IMR-90 (cell line): ENCODE measurements at regions not wholly inside any gene's neighbourhood (a gene's known extent, or its start where the extent isn't known, plus 50 kb on each side); places are given as distances from the start of the nearest gene placed in this dataset.

Experiments
- CTCF ChIP-seq: conservative IDR thresholded peaks from 2 replicates; pipeline ENCODE4 v1.5.1; 2012; ENCODE audit warnings: mild to moderate bottlenecking, low read depth, low read length, improper control_type of control experiment
- USF2 ChIP-seq: fragments of 150-350 bp; IDR thresholded peaks from 2 replicates; pipeline ENCODE4 v1.6.1; 2017; ENCODE audit warnings: mild to moderate bottlenecking, antibody characterized with exemption, low read length, low read depth

GRCh38 chr10:78197628-78198272 lies 164.1 kb downstream of the RPS24 start (continued):
- TF ChIP-seq USF2 (no peak), CTCF (no peak)
